Fibroblast of lung (primary cell): ENCODE measurements at regions not wholly inside any gene's neighbourhood (a gene's known extent, or its start where the extent isn't known, plus 50 kb on each side); places are given as distances from the start of the nearest gene placed in this dataset.
"Not testable (repeated sequence)": the region's sequence is repeated elsewhere in the genome, so short reads cannot be mapped to it uniquely, and the experiment has no call there.

Experiments
- DNase-seq, 2 donors: peaks; one replicate each; pipeline versions ENCODE4 v3.0.0 to v3.0.0-alpha.2; 2010; ENCODE audit warnings: low read depth in 2 of 2
- H2AFZ ChIP-seq: 2 replicates; pipeline ENCODE4 v1.5.1; 2012; ENCODE audit warnings: low read length, control low read depth, inconsistent platforms
- H3K27ac ChIP-seq: 2 replicates; pipeline ENCODE4 v1.5.1; 2011; ENCODE audit warnings: low read length, control low read depth; ENCODE audit not compliant: insufficient read depth
- H3K27me3 ChIP-seq: 2 replicates; pipeline ENCODE4 v1.5.1; 2011; ENCODE audit warnings: mild to moderate bottlenecking, low read length; ENCODE audit not compliant: control insufficient read depth, insufficient read depth
- H3K36me3 ChIP-seq: 2 replicates; pipeline ENCODE4 v1.5.1; 2011; ENCODE audit warnings: low read length; ENCODE audit not compliant: control insufficient read depth, insufficient read depth
- H3K4me1 ChIP-seq: 2 replicates; pipeline ENCODE4 v1.5.1; 2011; ENCODE audit warnings: low read length; ENCODE audit not compliant: control insufficient read depth, insufficient read depth; ENCODE audit errors: extremely low read depth
- H3K4me2 ChIP-seq: 2 replicates; pipeline ENCODE4 v1.5.1; 2011; ENCODE audit warnings: low read length, control low read depth; ENCODE audit not compliant: insufficient read depth; ENCODE audit errors: extremely low read depth
- H3K4me3 ChIP-seq, 4 experiments: fragments of 200-600 bp in 1 of 4; sonication (generic) in 1 of 4; replicated peaks in 1 of 4; 2 replicates each; pipeline ENCODE4 v1.5.1; 2011 to 2016; ENCODE audit warnings: low read length in 4 of 4, low read depth in 3 of 4, mild to moderate bottlenecking in 3 of 4, control low read depth in 2 of 4, inconsistent platforms in 1 of 4, mixed read lengths in 1 of 4; ENCODE audit not compliant: insufficient read depth in 1 of 4; ENCODE audit errors: control extremely low read depth in 1 of 4
- H3K79me2 ChIP-seq: 2 replicates; pipeline ENCODE4 v1.5.1; 2012; ENCODE audit warnings: mild to moderate bottlenecking, low read length, inconsistent platforms; ENCODE audit not compliant: control insufficient read depth, insufficient read depth
- H3K9ac ChIP-seq: 2 replicates; pipeline ENCODE4 v1.5.1; 2011; ENCODE audit warnings: mild to moderate bottlenecking, low read length, control low read depth; ENCODE audit not compliant: insufficient read depth
- H3K9me3 ChIP-seq: 2 replicates; pipeline ENCODE4 v1.5.1; 2012; ENCODE audit warnings: low read depth, low read length; ENCODE audit not compliant: control insufficient read depth, insufficient read depth
- H4K20me1 ChIP-seq: 2 replicates; pipeline ENCODE4 v1.5.1; 2011; ENCODE audit warnings: low read length; ENCODE audit not compliant: control insufficient read depth, insufficient read depth; ENCODE audit errors: extremely low read depth
- CTCF ChIP-seq, 2 donors: IDR thresholded peaks in 1 of 2; conservative IDR thresholded peaks in 1 of 2; 1 replicate in 1 of 2; 2 replicates in 1 of 2; pipeline ENCODE4 v1.5.1; 2011 to 2012; ENCODE audit warnings: low read length in 2 of 2, control low read depth in 1 of 2, inconsistent platforms in 1 of 2, low read depth in 1 of 2, mild to moderate bottlenecking in 1 of 2
- EZH2 ChIP-seq: IDR thresholded peaks from 2 replicates; pipeline ENCODE4 v1.5.1; 2012; ENCODE audit warnings: low read length, control low read depth, mild to moderate bottlenecking; ENCODE audit errors: missing control alignments

GRCh38 chr4:96455045-96455720 is 615.3 kb downstream of the PDHA2 start:
- Histone ChIP-seq H4K20me1 (no peaks in the 10 kb centered on the region), H3K27me3 (no peaks in the 10 kb centered on the region), H3K27ac (no peak overlapping the region), H3K79me2 (no peaks in the 10 kb centered on the region), H3K9ac (no peak overlapping the region), H3K4me1 (no peaks in the 10 kb centered on the region), H3K9me3 (no peaks in the 10 kb centered on the region), H3K4me2 (no peak overlapping the region), H3K4me3 (no peak overlapping the region), H3K36me3 (no peaks in the 10 kb centered on the region), H2AFZ (no peak overlapping the region)
- no peak for TF ChIP-seq CTCF (conservative IDR thresholded peaks at IDR 0.05 in 1 of 2, IDR thresholded peaks at IDR 0.05 in 1 of 2; ENCODE audit: low read depth in 1 of 2, low read length in 2 of 2)
- no peak for DNase-seq

GRCh38 chr4:96458031-96458430 is 618.1 kb downstream of the PDHA2 start:
- H3K4me2 ChIP-seq, H2AFZ ChIP-seq, H3K36me3 ChIP-seq, H3K9me3 ChIP-seq, H3K4me3 ChIP-seq, H3K79me2 ChIP-seq, H3K27me3 ChIP-seq, H3K27ac ChIP-seq, H4K20me1 ChIP-seq, DNase-seq, H3K9ac ChIP-seq, H3K4me1 ChIP-seq: not testable (repeated sequence)

DNA sequence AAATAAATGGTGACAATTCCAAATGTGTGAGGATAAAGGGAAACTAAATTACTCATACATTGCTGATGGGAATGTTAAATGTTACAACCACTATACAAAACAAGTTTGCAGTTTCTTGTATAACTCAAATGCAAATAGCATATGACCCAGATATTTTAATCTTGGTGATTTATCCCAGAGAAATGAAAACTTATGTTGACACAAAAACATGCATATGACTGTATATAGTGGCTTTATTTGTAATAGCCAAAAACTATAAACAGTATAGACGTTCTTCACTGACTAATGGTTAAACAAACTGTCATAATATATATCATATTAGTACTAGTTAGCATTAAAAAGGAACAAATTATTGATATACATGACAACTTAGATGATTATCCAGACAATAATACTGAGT is 619.2 kb downstream of the PDHA2 start:
- no peak for DNase-seq
- no peaks in the 10 kb centered on the region for H3K4me1 ChIP-seq
- H3K9ac ChIP-seq = no peak overlapping the region
- H2AFZ ChIP-seq = no peak overlapping the region
- H3K36me3 ChIP-seq = no peaks in the 10 kb centered on the region
- no peak overlapping the region for H3K4me3 ChIP-seq
- no peaks in the 10 kb centered on the region for H3K27me3 ChIP-seq
- H3K27ac ChIP-seq = no peak overlapping the region
- no peak overlapping the region for H3K4me2 ChIP-seq
- H3K9me3 ChIP-seq = no peaks in the 10 kb centered on the region
- H3K79me2 ChIP-seq = no peaks in the 10 kb centered on the region
- no peak for TF ChIP-seq EZH2
- TF ChIP-seq CTCF (conservative IDR thresholded peaks at IDR 0.05 in 1 of 2, IDR thresholded peaks at IDR 0.05 in 1 of 2; ENCODE audit: low read depth in 1 of 2, low read length in 2 of 2) = no peak
- H4K20me1 ChIP-seq = no peaks in the 10 kb centered on the region
